Keratinocyte (primary cell): ENCODE measurements at regions not wholly inside any gene's neighbourhood (a gene's known extent, or its start where the extent isn't known, plus 50 kb on each side); places are given as distances from the start of the nearest gene placed in this dataset.

Experiments used
- DNase-seq: peaks from one replicate; pipeline ENCODE4 v3.0.0-alpha.2; 2011; ENCODE audit warnings: low read depth, missing footprints, low spot score
- FAIRE-seq: peaks from 2 replicates; lab custom pipeline; 2011; peaks lifted over from hg19 to GRCh38; lab: Jason Lieb, UNC
- H2AFZ ChIP-seq: 2 replicates; pipeline ENCODE4 v1.6.0; 2012; ENCODE audit warnings: low read length, control low read depth, inconsistent platforms; ENCODE audit not compliant: control insufficient read depth
- H3K27ac ChIP-seq: 2 replicates; pipeline ENCODE4 v1.5.1; 2011; ENCODE audit warnings: low read length; ENCODE audit not compliant: control insufficient read depth, insufficient read depth
- H3K27me3 ChIP-seq: 3 replicates; pipeline ENCODE4 v1.6.0; 2011; ENCODE audit warnings: low read length; ENCODE audit not compliant: control insufficient read depth, insufficient read depth; ENCODE audit errors: extremely low read depth
- H3K36me3 ChIP-seq, 2 experiments: 2 replicates in 1 of 2; 3 replicates in 1 of 2; pipeline ENCODE4 v1.5.1; 2011; ENCODE audit warnings: low read length in 2 of 2, mild to moderate bottlenecking in 1 of 2; ENCODE audit not compliant: control insufficient read depth in 2 of 2, insufficient read depth in 2 of 2; ENCODE audit errors: extremely low read depth in 1 of 2
- H3K4me1 ChIP-seq: 3 replicates; pipeline ENCODE4 v1.5.1; 2011; ENCODE audit warnings: low read length; ENCODE audit not compliant: control insufficient read depth, insufficient read depth; ENCODE audit errors: extremely low read depth
- H3K4me2 ChIP-seq: 3 replicates; pipeline ENCODE4 v1.6.0; 2011; ENCODE audit warnings: low read depth, low read length; ENCODE audit not compliant: control insufficient read depth, insufficient read depth; ENCODE audit errors: extremely low read depth
- H3K4me3 ChIP-seq, 3 experiments: fragments of 200-600 bp in 1 of 3; sonication (generic) in 1 of 3; 2 replicates in 2 of 3; 3 replicates in 1 of 3; pipeline ENCODE4 v1.5.1; 2011 to 2016; ENCODE audit warnings: low read length in 3 of 3, mild to moderate bottlenecking in 3 of 3, control low read depth in 2 of 3, inconsistent platforms in 1 of 3, low read depth in 1 of 3, mixed read lengths in 1 of 3, mixed run types in 1 of 3, moderate library complexity in 1 of 3; ENCODE audit not compliant: control insufficient read depth in 2 of 3, insufficient read depth in 2 of 3; ENCODE audit errors: extremely low read depth in 1 of 3
- H3K79me2 ChIP-seq: 2 replicates; pipeline ENCODE4 v1.6.0; 2012; ENCODE audit warnings: low read length; ENCODE audit not compliant: control insufficient read depth, insufficient read depth
- H3K9ac ChIP-seq: 3 replicates; pipeline ENCODE4 v1.6.0; 2011; ENCODE audit warnings: low read length; ENCODE audit not compliant: control insufficient read depth, insufficient read depth; ENCODE audit errors: extremely low read depth
- H3K9me1 ChIP-seq: 3 replicates; pipeline ENCODE4 v1.6.0; 2011; ENCODE audit warnings: low read length; ENCODE audit not compliant: control insufficient read depth, insufficient read depth; ENCODE audit errors: extremely low read depth
- H3K9me3 ChIP-seq: 2 replicates; pipeline ENCODE4 v1.5.1; 2012; ENCODE audit warnings: low read depth, low read length; ENCODE audit not compliant: control insufficient read depth
- H4K20me1 ChIP-seq: 3 replicates; pipeline ENCODE4 v1.6.0; 2011; ENCODE audit warnings: low read length; ENCODE audit not compliant: control insufficient read depth, insufficient read depth; ENCODE audit errors: extremely low read depth
- EZH2 ChIP-seq: IDR thresholded peaks from one replicate; pipeline ENCODE4 v1.6.1; 2012; ENCODE audit warnings: inconsistent platforms, mild to moderate bottlenecking, low read length, moderate library complexity
- dilution Hi-C: fragments of 300-500 bp; cut with MboI; formaldehyde crosslinking; loops from one replicate; pipeline ENCODE4 v1.7.0; 2020; ENCODE audit warnings: low sequenced_read_pairs; ENCODE audit not compliant: extremely low pct_ligation_motif_present
- TF ChIP-seq, protein P1 (sequence below), 3 experiments: IDR thresholded peaks in 1 of 3; conservative IDR thresholded peaks in 1 of 3; optimal IDR thresholded peaks in 1 of 3; 2 replicates in 2 of 3; 3 replicates in 1 of 3; pipeline versions ENCODE3 to v1.5.1; 2011; ENCODE audit warnings: low read length in 3 of 3, mild to moderate bottlenecking in 3 of 3, moderate library complexity in 2 of 3, control low read depth in 1 of 3, inconsistent platforms in 1 of 3; ENCODE audit not compliant: insufficient read depth in 2 of 3; ENCODE audit errors: extremely low read depth in 1 of 3

DNA sequence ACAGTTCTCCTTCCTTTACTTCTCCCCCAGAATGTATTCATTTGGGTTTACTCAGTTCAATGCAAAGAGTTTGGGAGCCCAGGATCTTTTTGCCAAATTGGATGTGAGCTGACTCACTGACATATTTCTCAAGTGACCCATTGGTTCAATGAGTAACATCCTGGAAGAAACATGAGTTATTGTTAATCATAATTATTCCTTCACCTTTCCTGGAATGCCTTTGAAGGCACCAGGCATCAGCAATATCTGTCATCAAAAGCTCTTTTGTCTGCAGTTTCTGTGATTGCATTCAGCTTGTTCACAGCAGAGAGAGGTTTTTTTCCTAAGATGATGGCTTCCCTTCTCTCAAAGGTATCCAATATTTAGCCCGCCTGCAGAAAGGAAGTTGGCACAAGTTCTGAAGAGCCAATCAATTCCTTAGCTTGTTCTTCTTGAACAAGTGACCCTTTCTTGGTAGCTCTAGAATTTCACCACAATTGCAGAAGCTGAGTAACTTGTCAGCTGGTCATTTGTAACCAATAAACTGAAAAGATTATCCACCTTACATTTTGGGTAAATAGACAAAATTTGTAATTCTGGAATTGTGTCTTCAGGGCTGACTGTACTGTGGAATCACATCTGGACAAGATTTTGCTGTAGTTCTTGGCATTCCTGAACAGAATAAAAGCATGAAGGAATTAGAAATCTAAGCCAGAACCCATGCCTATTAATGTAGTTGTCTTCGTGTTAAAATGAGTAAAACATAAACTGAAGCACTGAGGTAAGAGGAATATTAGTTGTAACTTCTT lies 72.2 kb upstream of the TMEM17 start:
- TF ChIP-seq, protein P1, sequence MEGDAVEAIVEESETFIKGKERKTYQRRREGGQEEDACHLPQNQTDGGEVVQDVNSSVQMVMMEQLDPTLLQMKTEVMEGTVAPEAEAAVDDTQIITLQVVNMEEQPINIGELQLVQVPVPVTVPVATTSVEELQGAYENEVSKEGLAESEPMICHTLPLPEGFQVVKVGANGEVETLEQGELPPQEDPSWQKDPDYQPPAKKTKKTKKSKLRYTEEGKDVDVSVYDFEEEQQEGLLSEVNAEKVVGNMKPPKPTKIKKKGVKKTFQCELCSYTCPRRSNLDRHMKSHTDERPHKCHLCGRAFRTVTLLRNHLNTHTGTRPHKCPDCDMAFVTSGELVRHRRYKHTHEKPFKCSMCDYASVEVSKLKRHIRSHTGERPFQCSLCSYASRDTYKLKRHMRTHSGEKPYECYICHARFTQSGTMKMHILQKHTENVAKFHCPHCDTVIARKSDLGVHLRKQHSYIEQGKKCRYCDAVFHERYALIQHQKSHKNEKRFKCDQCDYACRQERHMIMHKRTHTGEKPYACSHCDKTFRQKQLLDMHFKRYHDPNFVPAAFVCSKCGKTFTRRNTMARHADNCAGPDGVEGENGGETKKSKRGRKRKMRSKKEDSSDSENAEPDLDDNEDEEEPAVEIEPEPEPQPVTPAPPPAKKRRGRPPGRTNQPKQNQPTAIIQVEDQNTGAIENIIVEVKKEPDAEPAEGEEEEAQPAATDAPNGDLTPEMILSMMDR (optimal IDR thresholded peaks at IDR 0.05 in 1 of 3, IDR thresholded peaks at IDR 0.05 in 1 of 3, conservative IDR thresholded peaks at IDR 0.05 in 1 of 3; ENCODE audit: extremely low read depth in 1 of 3, insufficient read depth in 2 of 3, low read length in 3 of 3): no peak
- no peak for TF ChIP-seq EZH2
- peak overlapping the region in 1 of 3 experiments; percentile 5 for H3K4me3 ChIP-seq
- peak overlapping the region; percentile 63 for H2AFZ ChIP-seq
- no peaks in the 10 kb centered on the region for H3K79me2 ChIP-seq
- H4K20me1 ChIP-seq: no peaks in the 10 kb centered on the region
- DNase-seq: peak; percentile 77
- H3K4me1 ChIP-seq: peaks cover 40% of the 10 kb centered on the region
- H3K9ac ChIP-seq: peak overlapping the region; percentile 67
- H3K4me2 ChIP-seq: peak overlapping the region; percentile 68
- peaks cover 3% of the 10 kb centered on the region for H3K9me3 ChIP-seq
- no peaks in the 10 kb centered on the region for H3K9me1 ChIP-seq
- peak; percentile 93 for FAIRE-seq
- H3K36me3 ChIP-seq: peaks cover 0 to 3% of the 10 kb centered on the region in 2 experiments
- dilution Hi-C loops: no loop called here
- H3K27ac ChIP-seq: peak overlapping the region; percentile 98
- H3K27me3 ChIP-seq: no peaks in the 10 kb centered on the region

DNA sequence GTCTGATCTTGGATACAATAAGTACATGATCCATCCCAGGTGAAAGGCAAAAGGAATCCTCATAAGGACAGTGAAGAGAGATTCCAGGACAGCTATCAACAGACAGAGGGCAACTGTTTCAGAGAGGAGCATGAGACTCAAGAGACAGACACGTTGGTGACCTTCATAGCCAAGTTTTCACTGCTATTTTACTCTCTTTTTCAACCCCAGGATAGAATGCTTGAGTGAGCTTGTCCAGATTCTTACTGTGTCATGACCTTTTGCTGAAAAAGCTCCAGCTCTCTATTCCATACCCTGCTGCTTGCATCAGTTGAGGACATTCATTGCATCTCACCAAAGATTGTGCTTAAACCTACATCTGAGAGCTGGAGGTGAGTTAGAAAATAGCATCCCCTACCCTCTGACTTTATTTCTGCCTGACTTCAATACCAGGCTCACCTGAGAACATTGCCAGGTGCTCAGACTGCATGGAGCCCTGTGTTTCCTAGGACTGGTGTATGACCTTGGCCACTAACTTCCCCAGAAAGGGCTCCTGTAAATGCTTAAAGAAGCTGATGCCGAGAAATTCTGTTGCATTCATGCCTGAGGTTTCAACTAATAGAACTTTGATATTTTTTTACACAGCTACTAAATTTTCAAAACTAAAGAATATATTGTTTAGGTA lies 70.4 kb upstream of the TMEM17 start:
- peaks cover 3% of the 10 kb centered on the region for H3K9me3 ChIP-seq
- no peaks in the 10 kb centered on the region for H3K79me2 ChIP-seq
- peaks cover 45% of the 10 kb centered on the region for H3K4me1 ChIP-seq
- H2AFZ ChIP-seq: peak overlapping the region; percentile 72
- TF ChIP-seq, protein P1 (optimal IDR thresholded peaks at IDR 0.05 in 1 of 3, IDR thresholded peaks at IDR 0.05 in 1 of 3, conservative IDR thresholded peaks at IDR 0.05 in 1 of 3; ENCODE audit: extremely low read depth in 1 of 3, insufficient read depth in 2 of 3, low read length in 3 of 3): no peak
- TF ChIP-seq EZH2: no peak
- H3K36me3 ChIP-seq: peaks cover 0 to 3% of the 10 kb centered on the region in 2 experiments
- no peak overlapping the region for H3K9ac ChIP-seq
- no peak for FAIRE-seq
- H4K20me1 ChIP-seq: no peaks in the 10 kb centered on the region
- no peak for DNase-seq
- H3K27ac ChIP-seq: peak overlapping the region; percentile 25
- no peaks in the 10 kb centered on the region for H3K9me1 ChIP-seq
- H3K4me2 ChIP-seq: no peak overlapping the region
- dilution Hi-C loops: no loop called here
- H3K4me3 ChIP-seq: no peak overlapping the region
- no peaks in the 10 kb centered on the region for H3K27me3 ChIP-seq
